H9 (cell line): ENCODE measurements at regions not wholly inside any gene's neighbourhood (a gene's known extent, or its start where the extent isn't known, plus 50 kb on each side); places are given as distances from the start of the nearest gene placed in this dataset.

Experiments used
- DNase-seq: peaks from one replicate; pipeline ENCODE4 v3.0.0-alpha.2; 2017
- H2AFZ ChIP-seq: one replicate; pipeline ENCODE4 v1.6.1; 2013; ENCODE audit warnings: mild to moderate bottlenecking, low read length, control low read depth, moderate library complexity
- H2AK5ac ChIP-seq: 2 replicates; pipeline ENCODE4 v1.6.1; 2013; ENCODE audit warnings: low read length, control low read depth, mixed read lengths; ENCODE audit not compliant: insufficient read length
- H2BK120ac ChIP-seq: one replicate; pipeline ENCODE4 v1.6.1; 2013; ENCODE audit warnings: low read depth, mild to moderate bottlenecking, low read length, control low read depth, inconsistent platforms; ENCODE audit not compliant: poor library complexity, severe bottlenecking
- H2BK12ac ChIP-seq: 2 replicates; pipeline ENCODE4 v1.6.1; 2013; ENCODE audit warnings: low read length, control low read depth, mixed read lengths, low read depth; ENCODE audit not compliant: insufficient read length
- H2BK15ac ChIP-seq: 2 replicates; pipeline ENCODE4 v1.6.1; 2013; ENCODE audit warnings: low read depth, low read length, control low read depth
- H2BK20ac ChIP-seq: one replicate; pipeline ENCODE4 v1.6.1; 2013; ENCODE audit warnings: low read depth, mild to moderate bottlenecking, low read length, control low read depth, inconsistent platforms; ENCODE audit not compliant: poor library complexity, severe bottlenecking
- H2BK5ac ChIP-seq: 2 replicates; pipeline ENCODE4 v1.6.1; 2013; ENCODE audit warnings: low read length, control low read depth, mixed read lengths; ENCODE audit not compliant: insufficient read length
- H3K14ac ChIP-seq: 2 replicates; pipeline ENCODE4 v1.6.1; 2013; ENCODE audit warnings: low read length, control low read depth; ENCODE audit not compliant: insufficient read depth
- H3K18ac ChIP-seq: 2 replicates; pipeline ENCODE4 v1.6.1; 2013; ENCODE audit warnings: low read depth, mild to moderate bottlenecking, mixed read lengths, low read length, control low read depth; ENCODE audit not compliant: insufficient read length
- H3K23ac ChIP-seq: 2 replicates; pipeline ENCODE4 v1.6.1; 2013; ENCODE audit warnings: low read length, control low read depth, mixed read lengths, low read depth; ENCODE audit not compliant: insufficient read length
- H3K23me2 ChIP-seq: 2 replicates; pipeline ENCODE4 v1.6.1; 2013; ENCODE audit warnings: low read depth, mild to moderate bottlenecking, mixed read lengths, low read length, control low read depth; ENCODE audit not compliant: insufficient read length, poor library complexity, severe bottlenecking
- H3K27ac ChIP-seq: 2 replicates; pipeline ENCODE4 v1.5.1; 2013; ENCODE audit warnings: low read length, control low read depth, mixed read lengths, low read depth; ENCODE audit not compliant: insufficient read length
- H3K27me3 ChIP-seq: 2 replicates; pipeline ENCODE4 v1.6.1; 2013; ENCODE audit warnings: low read length, control low read depth, inconsistent platforms; ENCODE audit not compliant: insufficient read depth
- H3K4ac ChIP-seq: 2 replicates; pipeline ENCODE4 v1.6.1; 2013; ENCODE audit warnings: low read depth, mild to moderate bottlenecking, control low read depth, inconsistent platforms, low read length, moderate library complexity
- H3K4me1 ChIP-seq: 2 replicates; pipeline ENCODE4 v1.6.1; 2013; ENCODE audit warnings: low read length, control low read depth, inconsistent platforms; ENCODE audit not compliant: insufficient read depth
- H3K4me2 ChIP-seq: 2 replicates; pipeline ENCODE4 v1.6.1; 2013; ENCODE audit warnings: low read length, control low read depth, mixed read lengths; ENCODE audit not compliant: insufficient read length, insufficient read depth
- H3K56ac ChIP-seq: 2 replicates; pipeline ENCODE4 v1.6.1; 2013; ENCODE audit warnings: low read depth, mild to moderate bottlenecking, mixed read lengths, low read length, control low read depth; ENCODE audit not compliant: insufficient read length
- H3K79me1 ChIP-seq: 2 replicates; pipeline ENCODE4 v1.6.1; 2013; ENCODE audit warnings: low read depth, mild to moderate bottlenecking, moderate library complexity, low read length, control low read depth, inconsistent platforms; ENCODE audit not compliant: insufficient read depth, poor library complexity, severe bottlenecking
- H3K79me2 ChIP-seq: 2 replicates; pipeline ENCODE4 v1.6.1; 2013; ENCODE audit warnings: low read length, control low read depth, inconsistent platforms; ENCODE audit not compliant: insufficient read depth
- H3K9ac ChIP-seq: 2 replicates; pipeline ENCODE4 v1.6.1; 2013; ENCODE audit warnings: low read length, control low read depth, mixed read lengths; ENCODE audit not compliant: insufficient read length; ENCODE audit errors: extremely low read depth
- H3K9me3 ChIP-seq: one replicate; pipeline ENCODE4 v1.6.1; 2013; ENCODE audit warnings: low read depth, low read length, inconsistent platforms; ENCODE audit not compliant: control insufficient read depth
- H3T11ph ChIP-seq: one replicate; pipeline ENCODE4 v1.6.1; 2013; ENCODE audit warnings: mild to moderate bottlenecking, low read length, control low read depth, inconsistent platforms
- H4K20me1 ChIP-seq: one replicate; pipeline ENCODE4 v1.6.1; 2013; ENCODE audit not compliant: control insufficient read depth, insufficient read length, insufficient read depth
- H4K5ac ChIP-seq: 2 replicates; pipeline ENCODE4 v1.6.1; 2013; ENCODE audit warnings: low read depth, mild to moderate bottlenecking, mixed read lengths, low read length, control low read depth; ENCODE audit not compliant: insufficient read length
- H4K8ac ChIP-seq: replicated peaks from 2 replicates; pipeline ENCODE4 v1.6.1; 2013; ENCODE audit warnings: low read length, control low read depth, mixed read lengths, low read depth; ENCODE audit not compliant: insufficient read length
- H4K91ac ChIP-seq: 2 replicates; pipeline ENCODE4 v1.6.1; 2013; ENCODE audit warnings: low read depth, mild to moderate bottlenecking, moderate library complexity, mixed read lengths, low read length, control low read depth; ENCODE audit not compliant: insufficient read length
- H3K27ac Mint-ChIP-seq, 3 experiments: 2 replicates in 2 of 3; 3 replicates in 1 of 3; pipeline ENCODE4 v1.8.0; 2020 to 2021; ENCODE audit warnings: mixed read lengths in 3 of 3, mild to moderate bottlenecking in 1 of 3, moderate library complexity in 1 of 3
- H3K27me3 Mint-ChIP-seq: 2 replicates; pipeline ENCODE4 v1.8.0; 2021; ENCODE audit warnings: low read depth, mild to moderate bottlenecking, moderate library complexity, mixed read lengths
- H3K36me3 Mint-ChIP-seq, 3 experiments: 2 replicates in 2 of 3; 3 replicates in 1 of 3; pipeline ENCODE4 v1.8.0; 2020 to 2021; ENCODE audit warnings: low read depth in 3 of 3, mixed read lengths in 3 of 3; ENCODE audit not compliant: insufficient read depth in 1 of 3
- H3K4me1 Mint-ChIP-seq, 2 experiments: 2 replicates each; pipeline ENCODE4 v1.8.0; 2020; ENCODE audit warnings: mixed read lengths in 2 of 2
- H3K4me3 Mint-ChIP-seq, 2 experiments: 2 replicates in 1 of 2; 3 replicates in 1 of 2; pipeline ENCODE4 v1.8.0; 2020 to 2021; ENCODE audit warnings: mild to moderate bottlenecking in 2 of 2, mixed read lengths in 2 of 2, moderate library complexity in 1 of 2
- H3K9me3 Mint-ChIP-seq, 2 experiments: 2 replicates in 1 of 2; 3 replicates in 1 of 2; pipeline ENCODE4 v1.8.0; 2020; ENCODE audit warnings: mild to moderate bottlenecking in 2 of 2, mixed read lengths in 2 of 2, moderate library complexity in 1 of 2
- WGBS: extraction: QIAGEN DNeasy Blood & Tissue Kit; methylation state at CpG from one replicate; pipeline ENCODE4 v1.1.7; 2013; ENCODE audit warnings: missing lambda C conversion rate, low lambda C conversion rate, mixed read lengths; ENCODE audit not compliant: insufficient read length; ENCODE audit errors: extremely low coverage; 5-methylcytosine and 5-hydroxymethylcytosine counted together
- TF ChIP-seq, protein P1 (sequence below): fragments of 200-600 bp; sonication (generic); conservative IDR thresholded peaks from 3 replicates; pipeline ENCODE4 v1.8.0; 2021; ENCODE audit warnings: antibody characterized with exemption, mild to moderate bottlenecking

DNA sequence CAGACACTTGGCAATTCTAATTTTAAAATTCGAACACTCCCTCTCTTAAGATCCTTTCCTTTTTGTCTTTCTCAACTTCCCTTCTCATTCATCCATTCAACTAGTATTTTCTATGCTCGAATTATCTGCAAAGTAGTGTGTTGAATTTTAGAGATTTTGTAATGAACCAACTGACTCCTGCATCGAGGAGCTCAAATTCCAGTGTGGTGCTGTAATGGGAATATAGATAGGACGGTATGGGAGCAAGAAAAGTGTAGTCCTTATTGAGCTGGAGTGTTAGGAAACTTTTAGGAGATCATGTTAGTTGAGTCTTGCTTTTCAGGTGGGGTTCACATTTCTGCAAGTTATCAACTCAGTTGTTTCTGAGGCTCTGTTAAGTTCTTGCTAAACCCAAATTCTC is 897.5 kb downstream of the TTLL7 start:
- H2BK15ac ChIP-seq = no peak overlapping the region
- no peak for DNase-seq
- peaks cover 10 to 12% of the 10 kb centered on the region in 2 experiments for H3K4me1 Mint-ChIP-seq
- H3K36me3 Mint-ChIP-seq = no peaks in the 10 kb centered on the region; a peak in 1 of 7 replicates
- no peaks in the 10 kb centered on the region for H3K27me3 ChIP-seq
- no peak overlapping the region for H2BK12ac ChIP-seq
- no peak overlapping the region for H2AFZ ChIP-seq
- H4K8ac ChIP-seq = no peak overlapping the region
- TF ChIP-seq, protein P1, sequence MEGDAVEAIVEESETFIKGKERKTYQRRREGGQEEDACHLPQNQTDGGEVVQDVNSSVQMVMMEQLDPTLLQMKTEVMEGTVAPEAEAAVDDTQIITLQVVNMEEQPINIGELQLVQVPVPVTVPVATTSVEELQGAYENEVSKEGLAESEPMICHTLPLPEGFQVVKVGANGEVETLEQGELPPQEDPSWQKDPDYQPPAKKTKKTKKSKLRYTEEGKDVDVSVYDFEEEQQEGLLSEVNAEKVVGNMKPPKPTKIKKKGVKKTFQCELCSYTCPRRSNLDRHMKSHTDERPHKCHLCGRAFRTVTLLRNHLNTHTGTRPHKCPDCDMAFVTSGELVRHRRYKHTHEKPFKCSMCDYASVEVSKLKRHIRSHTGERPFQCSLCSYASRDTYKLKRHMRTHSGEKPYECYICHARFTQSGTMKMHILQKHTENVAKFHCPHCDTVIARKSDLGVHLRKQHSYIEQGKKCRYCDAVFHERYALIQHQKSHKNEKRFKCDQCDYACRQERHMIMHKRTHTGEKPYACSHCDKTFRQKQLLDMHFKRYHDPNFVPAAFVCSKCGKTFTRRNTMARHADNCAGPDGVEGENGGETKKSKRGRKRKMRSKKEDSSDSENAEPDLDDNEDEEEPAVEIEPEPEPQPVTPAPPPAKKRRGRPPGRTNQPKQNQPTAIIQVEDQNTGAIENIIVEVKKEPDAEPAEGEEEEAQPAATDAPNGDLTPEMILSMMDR = no peak
- H3K79me1 ChIP-seq = no peaks in the 10 kb centered on the region
- no peak overlapping the region for H4K5ac ChIP-seq
- no peak overlapping the region for H3K27ac ChIP-seq
- WGBS = 100% methylated on average over 1 of the region's 4 CpGs
- H3K4me2 ChIP-seq = no peak overlapping the region
- no peak overlapping the region for H2BK5ac ChIP-seq
- H3K18ac ChIP-seq = no peak overlapping the region
- no peaks in the 10 kb centered on the region for H3K27me3 Mint-ChIP-seq
- no peaks in the 10 kb centered on the region for H4K20me1 ChIP-seq
- no peaks in the 10 kb centered on the region for H3K4me1 ChIP-seq
- H3K23me2 ChIP-seq = no peaks in the 10 kb centered on the region
- no peaks in the 10 kb centered on the region for H3K9me3 Mint-ChIP-seq
- H3K9me3 ChIP-seq = no peaks in the 10 kb centered on the region
- H2AK5ac ChIP-seq = no peak overlapping the region
- peak overlapping the region in 2 of 3 experiments; percentile 21 to 22; a peak in 2 of 7 replicates for H3K27ac Mint-ChIP-seq
- H3K14ac ChIP-seq = no peak overlapping the region
- H3K4ac ChIP-seq = no peak overlapping the region
- no peak overlapping the region for H3T11ph ChIP-seq
- no peak overlapping the region for H3K56ac ChIP-seq
- H3K4me3 Mint-ChIP-seq = no peak overlapping the region
- no peak overlapping the region for H2BK20ac ChIP-seq
- H2BK120ac ChIP-seq = no peak overlapping the region
- H3K23ac ChIP-seq = no peak overlapping the region
- no peaks in the 10 kb centered on the region for H3K79me2 ChIP-seq
- no peak overlapping the region for H4K91ac ChIP-seq
- no peak overlapping the region for H3K9ac ChIP-seq
